ENCODE measurements at regions not wholly inside any gene's neighbourhood (a gene's known extent, or its start where the extent isn't known, plus 50 kb on each side); places are given as distances from the start of the nearest gene placed in this dataset.

DNA sequence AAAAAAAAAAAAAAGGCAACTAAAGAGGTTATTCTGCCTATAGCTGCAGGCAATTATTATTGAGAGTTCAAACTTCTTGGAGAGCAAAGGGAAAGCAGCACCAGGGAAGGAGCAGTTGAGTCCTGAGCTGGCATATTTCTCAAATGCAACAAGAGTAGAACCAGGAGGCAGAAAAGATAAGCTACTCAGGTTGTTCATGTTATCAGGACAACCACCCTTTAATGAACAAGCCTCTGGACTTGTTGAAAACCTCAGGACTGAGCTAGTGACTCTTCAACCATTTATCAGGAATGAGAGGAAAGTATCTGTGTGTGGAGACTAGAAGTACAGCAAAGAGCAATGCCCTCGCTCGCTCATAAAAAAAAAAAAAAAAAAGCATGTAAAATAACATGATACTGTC, 183.0 kb downstream of the KCTD12 start:
- TF ChIP-seq POLR2A (IDR thresholded peaks at IDR 0.05; ENCODE audit: low read depth, low read length) (no peak), POU2F2 (IDR thresholded peaks at IDR 0.05; ENCODE audit: low read depth, low read length) (no peak), POLR2AphosphoS5 (IDR thresholded peaks at IDR 0.05; ENCODE audit: low read depth, low read length) (no peak)
